GM23338 (cell line): ENCODE measurements at regions not wholly inside any gene's neighbourhood (a gene's known extent, or its start where the extent isn't known, plus 50 kb on each side); places are given as distances from the start of the nearest gene placed in this dataset.

Experiments
- ATAC-seq: fragments of 200-7000 bp; cut with Tn5 transposase; 3 replicates; pipeline ENCODE4 v1.9.1; 2020
- DNase-seq: peaks from one replicate; pipeline ENCODE4 v3.0.0-alpha.2; 2015; ENCODE audit warnings: low spot score
- H2AFZ ChIP-seq: fragments of 200-600 bp; sonication (generic); 2 replicates; pipeline ENCODE4 v1.8.0; 2016; ENCODE audit warnings: antibody characterized with exemption, mild to moderate bottlenecking, moderate library complexity
- H3F3A ChIP-seq: fragments of 200-600 bp; sonication (generic); replicated peaks from 2 replicates; pipeline ENCODE4 v1.8.0; 2017; ENCODE audit warnings: antibody characterized with exemption, mixed run types, low read depth
- H3K27ac ChIP-seq: fragments of 200-600 bp; sonication (generic); 2 replicates; pipeline ENCODE4 v1.6.1; 2016; ENCODE audit warnings: low read depth
- H3K27me3 ChIP-seq: fragments of 200-600 bp; sonication (generic); 2 replicates; pipeline ENCODE4 v1.8.0; 2016; ENCODE audit warnings: mild to moderate bottlenecking, mixed run types, moderate library complexity; ENCODE audit not compliant: insufficient read depth
- H3K36me3 ChIP-seq: fragments of 200-600 bp; sonication (generic); 2 replicates; pipeline ENCODE4 v1.8.0; 2016; ENCODE audit warnings: mild to moderate bottlenecking; ENCODE audit not compliant: insufficient read depth
- H3K4me1 ChIP-seq: fragments of 200-600 bp; sonication (generic); 2 replicates; pipeline ENCODE4 v1.8.0; 2016; ENCODE audit warnings: mild to moderate bottlenecking, moderate library complexity; ENCODE audit not compliant: insufficient read depth
- H3K4me2 ChIP-seq: fragments of 200-600 bp; sonication (generic); 2 replicates; pipeline ENCODE4 v1.7.1; 2017; ENCODE audit warnings: mixed run types
- H3K4me3 ChIP-seq: fragments of 200-600 bp; sonication (generic); 2 replicates; pipeline ENCODE4 v1.6.1; 2016; ENCODE audit warnings: mixed run types
- H3K79me2 ChIP-seq: fragments of 200-600 bp; sonication (generic); replicated peaks from 2 replicates; pipeline ENCODE4 v1.8.0; 2017; ENCODE audit warnings: mild to moderate bottlenecking; ENCODE audit not compliant: insufficient read depth
- H3K9me2 ChIP-seq: fragments of 200-600 bp; sonication (generic); 2 replicates; pipeline ENCODE4 v1.8.0; 2017; ENCODE audit not compliant: insufficient read depth
- H4K20me1 ChIP-seq: fragments of 200-600 bp; sonication (generic); replicated peaks from 2 replicates; pipeline ENCODE4 v1.8.0; 2017; ENCODE audit warnings: mild to moderate bottlenecking; ENCODE audit not compliant: insufficient read depth
- H3K27ac Mint-ChIP-seq: 2 replicates; pipeline ENCODE4 v1.8.0; 2020; ENCODE audit warnings: inconsistent platforms, mild to moderate bottlenecking, moderate library complexity, mixed read lengths
- H3K27me3 Mint-ChIP-seq: 3 replicates; pipeline ENCODE4 v1.8.0; 2022; ENCODE audit warnings: low read depth, mild to moderate bottlenecking, moderate library complexity, mixed read lengths, inconsistent platforms; ENCODE audit not compliant: insufficient read depth, poor library complexity
- H3K36me3 Mint-ChIP-seq: 3 replicates; pipeline ENCODE4 v1.8.0; 2021; ENCODE audit warnings: low read depth, mild to moderate bottlenecking, inconsistent platforms, moderate library complexity, mixed read lengths
- H3K4me1 Mint-ChIP-seq: 3 replicates; pipeline ENCODE4 v1.8.0; 2020; ENCODE audit warnings: mild to moderate bottlenecking, inconsistent platforms, mixed read lengths
- H3K4me3 Mint-ChIP-seq: 3 replicates; pipeline ENCODE4 v1.8.0; 2021; ENCODE audit warnings: moderate library complexity, mild to moderate bottlenecking, inconsistent platforms, mixed read lengths
- H3K9me3 Mint-ChIP-seq: 3 replicates; pipeline ENCODE4 v1.8.0; 2020; ENCODE audit warnings: moderate library complexity, mild to moderate bottlenecking, inconsistent platforms, mixed read lengths
- CREB1 ChIP-seq: fragments of 250-450 bp; sonication (Bioruptor Pico); IDR thresholded peaks from 2 replicates; pipeline ENCODE4 v1.5.0; 2020; ENCODE audit warnings: low read depth, mild to moderate bottlenecking, moderate library complexity
- ETS1 ChIP-seq: IDR thresholded peaks from 2 replicates; pipeline ENCODE4 v1.6.1; 2016; ENCODE audit warnings: antibody characterized with exemption
- EZH2 ChIP-seq: fragments of 200-600 bp; sonication (generic); IDR thresholded peaks from one replicate; pipeline ENCODE4 v1.8.0; 2017; ENCODE audit warnings: antibody characterized with exemption, mild to moderate bottlenecking, low read depth; ENCODE audit not compliant: unreplicated experiment
- EZH2phosphoT487 ChIP-seq: fragments of 200-600 bp; sonication (generic); IDR thresholded peaks from one replicate; pipeline ENCODE4 v1.8.1; 2018; ENCODE audit warnings: antibody characterized with exemption; ENCODE audit not compliant: unreplicated experiment
- JUNB ChIP-seq: IDR thresholded peaks from one replicate; pipeline ENCODE4 v1.6.1; 2016; ENCODE audit warnings: antibody characterized with exemption; ENCODE audit not compliant: unreplicated experiment
- NANOG ChIP-seq: IDR thresholded peaks from 2 replicates; pipeline ENCODE4 v1.6.1; 2016; ENCODE audit warnings: antibody characterized with exemption, borderline replicate concordance
- POLR2AphosphoS5 ChIP-seq: IDR thresholded peaks from 2 replicates; pipeline ENCODE4 v1.6.1; 2016; ENCODE audit warnings: antibody characterized with exemption, low read depth
- REST ChIP-seq: IDR thresholded peaks from one replicate; pipeline ENCODE4 v1.6.1; 2018; ENCODE audit warnings: antibody characterized with exemption; ENCODE audit not compliant: unreplicated experiment
- STAT1 ChIP-seq: IDR thresholded peaks from one replicate; pipeline ENCODE4 v1.6.1; 2016; ENCODE audit warnings: antibody characterized with exemption; ENCODE audit not compliant: unreplicated experiment
- ZNF114 ChIP-seq: fragments of 250-450 bp; sonication (Bioruptor Pico); IDR thresholded peaks from 2 replicates; pipeline ENCODE4 v1.5.0; 2020; ENCODE audit warnings: mild to moderate bottlenecking, moderate library complexity
- ZNF331 ChIP-seq: fragments of 250-450 bp; sonication (Bioruptor Pico); IDR thresholded peaks from 2 replicates; pipeline ENCODE4 v1.5.0; 2020; ENCODE audit warnings: low read depth, mild to moderate bottlenecking, moderate library complexity
- TF ChIP-seq, protein P1 (sequence below), 2 experiments: fragments of 200-600 bp in 1 of 2; sonication (generic) in 1 of 2; conservative IDR thresholded peaks; 2 replicates each; pipeline versions ENCODE4 v1.5.1 to v1.6.1; 2016 to 2017; ENCODE audit warnings: antibody characterized with exemption in 2 of 2, low read depth in 2 of 2, mild to moderate bottlenecking in 2 of 2, moderate library complexity in 1 of 2
- TF ChIP-seq, protein P2 (sequence below): fragments of 250-450 bp; sonication (Bioruptor Pico); IDR thresholded peaks from 2 replicates; pipeline ENCODE4 v1.5.0; 2020; ENCODE audit warnings: mild to moderate bottlenecking, moderate library complexity

DNA sequence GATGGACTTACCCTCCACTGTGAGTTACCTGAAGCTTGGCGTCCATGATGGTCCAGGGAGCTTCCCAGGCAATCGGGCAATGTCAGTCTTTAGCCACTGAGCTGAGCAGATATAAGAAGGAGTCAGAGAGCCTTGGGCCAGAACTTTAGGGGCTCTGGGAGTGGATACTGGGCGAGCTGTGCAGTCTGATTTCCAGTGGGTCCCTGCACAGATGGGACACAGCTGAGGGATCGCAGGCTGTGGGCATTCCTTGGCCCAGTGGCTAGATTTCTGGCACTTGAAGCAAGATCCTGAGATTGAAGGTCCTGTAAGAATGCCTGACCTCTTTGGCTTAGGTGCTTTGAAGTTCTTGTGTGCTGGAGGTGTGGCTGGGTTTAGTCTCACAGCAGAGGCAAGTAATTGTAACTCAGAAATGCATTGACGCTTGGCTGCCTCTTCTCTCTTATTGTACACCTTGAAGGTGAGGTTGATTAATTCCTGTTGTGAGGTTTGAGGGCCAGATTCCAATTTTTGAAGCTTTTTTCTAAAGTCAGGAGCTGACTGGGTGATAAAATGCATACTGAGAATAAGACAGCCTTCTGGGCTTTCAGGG is 2283.8 kb downstream of the TP53TG3F start:
- Histone ChIP-seq H3F3A (no peaks in the 10 kb centered on the region), H3K27ac (no peak overlapping the region), H3K79me2 (no peaks in the 10 kb centered on the region), H3K36me3 (no peaks in the 10 kb centered on the region; the same call in 1 of the 2 replicates), H4K20me1 (no peaks in the 10 kb centered on the region), H3K27me3 (no peaks in the 10 kb centered on the region), H3K4me2 (no peak overlapping the region), H2AFZ (no peak overlapping the region), H3K4me3 (no peak overlapping the region), H3K9me2 (no peaks in the 10 kb centered on the region), H3K4me1 (no peaks in the 10 kb centered on the region)
- Mint-ChIP-seq H3K27ac (no peak overlapping the region), H3K9me3 (peaks cover 100% of the 10 kb centered on the region), H3K4me1 (no peaks in the 10 kb centered on the region; the same call in 2 of the 3 replicates), H3K27me3 (peaks cover 4% of the 10 kb centered on the region), H3K4me3 (no peak overlapping the region), H3K36me3 (peaks cover 74% of the 10 kb centered on the region)
- DNase-seq (no peak), ATAC-seq (no peak)
- no peak for TF ChIP-seq ZNF114 (CRISPR knock-in tag)
- TF ChIP-seq JUNB = no peak
- TF ChIP-seq POLR2AphosphoS5 = no peak
- no peak for TF ChIP-seq CREB1
- TF ChIP-seq, protein P1, sequence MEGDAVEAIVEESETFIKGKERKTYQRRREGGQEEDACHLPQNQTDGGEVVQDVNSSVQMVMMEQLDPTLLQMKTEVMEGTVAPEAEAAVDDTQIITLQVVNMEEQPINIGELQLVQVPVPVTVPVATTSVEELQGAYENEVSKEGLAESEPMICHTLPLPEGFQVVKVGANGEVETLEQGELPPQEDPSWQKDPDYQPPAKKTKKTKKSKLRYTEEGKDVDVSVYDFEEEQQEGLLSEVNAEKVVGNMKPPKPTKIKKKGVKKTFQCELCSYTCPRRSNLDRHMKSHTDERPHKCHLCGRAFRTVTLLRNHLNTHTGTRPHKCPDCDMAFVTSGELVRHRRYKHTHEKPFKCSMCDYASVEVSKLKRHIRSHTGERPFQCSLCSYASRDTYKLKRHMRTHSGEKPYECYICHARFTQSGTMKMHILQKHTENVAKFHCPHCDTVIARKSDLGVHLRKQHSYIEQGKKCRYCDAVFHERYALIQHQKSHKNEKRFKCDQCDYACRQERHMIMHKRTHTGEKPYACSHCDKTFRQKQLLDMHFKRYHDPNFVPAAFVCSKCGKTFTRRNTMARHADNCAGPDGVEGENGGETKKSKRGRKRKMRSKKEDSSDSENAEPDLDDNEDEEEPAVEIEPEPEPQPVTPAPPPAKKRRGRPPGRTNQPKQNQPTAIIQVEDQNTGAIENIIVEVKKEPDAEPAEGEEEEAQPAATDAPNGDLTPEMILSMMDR (conservative IDR thresholded peaks at IDR 0.05; ENCODE audit: low read depth in 2 of 2) = no peak
- no peak for TF ChIP-seq NANOG
- no peak for TF ChIP-seq EZH2phosphoT487
- TF ChIP-seq, protein P2, sequence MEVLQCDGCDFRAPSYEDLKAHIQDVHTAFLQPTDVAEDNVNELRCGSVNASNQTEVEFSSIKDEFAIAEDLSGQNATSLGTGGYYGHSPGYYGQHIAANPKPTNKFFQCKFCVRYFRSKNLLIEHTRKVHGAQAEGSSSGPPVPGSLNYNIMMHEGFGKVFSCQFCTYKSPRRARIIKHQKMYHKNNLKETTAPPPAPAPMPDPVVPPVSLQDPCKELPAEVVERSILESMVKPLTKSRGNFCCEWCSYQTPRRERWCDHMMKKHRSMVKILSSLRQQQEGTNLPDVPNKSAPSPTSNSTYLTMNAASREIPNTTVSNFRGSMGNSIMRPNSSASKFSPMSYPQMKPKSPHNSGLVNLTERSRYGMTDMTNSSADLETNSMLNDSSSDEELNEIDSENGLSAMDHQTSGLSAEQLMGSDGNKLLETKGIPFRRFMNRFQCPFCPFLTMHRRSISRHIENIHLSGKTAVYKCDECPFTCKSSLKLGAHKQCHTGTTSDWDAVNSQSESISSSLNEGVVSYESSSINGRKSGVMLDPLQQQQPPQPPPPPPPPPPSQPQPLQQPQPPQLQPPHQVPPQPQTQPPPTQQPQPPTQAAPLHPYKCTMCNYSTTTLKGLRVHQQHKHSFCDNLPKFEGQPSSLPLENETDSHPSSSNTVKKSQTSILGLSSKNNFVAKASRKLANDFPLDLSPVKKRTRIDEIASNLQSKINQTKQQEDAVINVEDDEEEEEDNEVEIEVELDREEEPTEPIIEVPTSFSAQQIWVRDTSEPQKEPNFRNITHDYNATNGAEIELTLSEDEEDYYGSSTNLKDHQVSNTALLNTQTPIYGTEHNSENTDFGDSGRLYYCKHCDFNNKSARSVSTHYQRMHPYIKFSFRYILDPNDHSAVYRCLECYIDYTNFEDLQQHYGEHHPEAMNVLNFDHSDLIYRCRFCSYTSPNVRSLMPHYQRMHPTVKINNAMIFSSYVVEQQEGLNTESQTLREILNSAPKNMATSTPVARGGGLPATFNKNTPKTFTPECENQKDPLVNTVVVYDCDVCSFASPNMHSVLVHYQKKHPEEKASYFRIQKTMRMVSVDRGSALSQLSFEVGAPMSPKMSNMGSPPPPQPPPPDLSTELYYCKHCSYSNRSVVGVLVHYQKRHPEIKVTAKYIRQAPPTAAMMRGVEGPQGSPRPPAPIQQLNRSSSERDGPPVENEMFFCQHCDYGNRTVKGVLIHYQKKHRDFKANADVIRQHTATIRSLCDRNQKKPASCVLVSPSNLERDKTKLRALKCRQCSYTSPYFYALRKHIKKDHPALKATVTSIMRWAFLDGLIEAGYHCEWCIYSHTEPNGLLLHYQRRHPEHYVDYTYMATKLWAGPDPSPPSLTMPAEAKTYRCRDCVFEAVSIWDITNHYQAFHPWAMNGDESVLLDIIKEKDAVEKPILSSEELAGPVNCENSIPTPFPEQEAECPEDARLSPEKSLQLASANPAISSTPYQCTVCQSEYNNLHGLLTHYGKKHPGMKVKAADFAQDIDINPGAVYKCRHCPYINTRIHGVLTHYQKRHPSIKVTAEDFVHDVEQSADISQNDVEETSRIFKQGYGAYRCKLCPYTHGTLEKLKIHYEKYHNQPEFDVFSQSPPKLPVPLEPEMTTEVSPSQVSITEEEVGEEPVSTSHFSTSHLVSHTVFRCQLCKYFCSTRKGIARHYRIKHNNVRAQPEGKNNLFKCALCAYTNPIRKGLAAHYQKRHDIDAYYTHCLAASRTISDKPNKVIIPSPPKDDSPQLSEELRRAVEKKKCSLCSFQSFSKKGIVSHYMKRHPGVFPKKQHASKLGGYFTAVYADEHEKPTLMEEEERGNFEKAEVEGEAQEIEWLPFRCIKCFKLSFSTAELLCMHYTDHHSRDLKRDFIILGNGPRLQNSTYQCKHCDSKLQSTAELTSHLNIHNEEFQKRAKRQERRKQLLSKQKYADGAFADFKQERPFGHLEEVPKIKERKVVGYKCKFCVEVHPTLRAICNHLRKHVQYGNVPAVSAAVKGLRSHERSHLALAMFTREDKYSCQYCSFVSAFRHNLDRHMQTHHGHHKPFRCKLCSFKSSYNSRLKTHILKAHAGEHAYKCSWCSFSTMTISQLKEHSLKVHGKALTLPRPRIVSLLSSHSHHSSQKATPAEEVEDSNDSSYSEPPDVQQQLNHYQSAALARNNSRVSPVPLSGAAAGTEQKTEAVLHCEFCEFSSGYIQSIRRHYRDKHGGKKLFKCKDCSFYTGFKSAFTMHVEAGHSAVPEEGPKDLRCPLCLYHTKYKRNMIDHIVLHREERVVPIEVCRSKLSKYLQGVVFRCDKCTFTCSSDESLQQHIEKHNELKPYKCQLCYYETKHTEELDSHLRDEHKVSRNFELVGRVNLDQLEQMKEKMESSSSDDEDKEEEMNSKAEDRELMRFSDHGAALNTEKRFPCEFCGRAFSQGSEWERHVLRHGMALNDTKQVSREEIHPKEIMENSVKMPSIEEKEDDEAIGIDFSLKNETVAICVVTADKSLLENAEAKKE (CRISPR knock-in tag) = no peak
- no peak for TF ChIP-seq REST
- no peak for TF ChIP-seq EZH2
- no peak for TF ChIP-seq ETS1
- TF ChIP-seq STAT1 = no peak
- TF ChIP-seq ZNF331 = no peak
